ENCODE measurements at regions not wholly inside any gene's neighbourhood (a gene's known extent, or its start where the extent isn't known, plus 50 kb on each side); places are given as distances from the start of the nearest gene placed in this dataset.

GRCh38 chrX:137366018-137366633 is 199.8 kb upstream of the ZIC3 start:
- intact Hi-C loops (cut with DNase I, micrococcal nuclease) = no loop called here
- H3K4me1 Mint-ChIP-seq = no peaks in the 10 kb centered on the region
- ChIA-PET POLR2A (no interaction called here), CTCF (no interaction called here)
- H3K36me3 Mint-ChIP-seq (ENCODE audit: low read depth) = no peaks in the 10 kb centered on the region
- ATAC-seq = no peak
- H3K4me3 Mint-ChIP-seq = no peak overlapping the region
- H3K27ac Mint-ChIP-seq = no peak overlapping the region
- DNase-seq = no peak
- no peaks in the 10 kb centered on the region for H3K27me3 Mint-ChIP-seq
- no peaks in the 10 kb centered on the region for H3K9me3 Mint-ChIP-seq (ENCODE audit: low read depth)

- Mint-ChIP-seq H3K27ac (no peak overlapping the region), H3K4me3 (no peak overlapping the region), H3K4me1 (no peaks in the 10 kb centered on the region), H3K9me3 (ENCODE audit: low read depth) (no peaks in the 10 kb centered on the region), H3K36me3 (ENCODE audit: low read depth) (no peaks in the 10 kb centered on the region), H3K27me3 (no peaks in the 10 kb centered on the region)
- DNase-seq (no peak), ATAC-seq (no peak)
- ChIA-PET POLR2A (no interaction called here), CTCF (no interaction called here)
- intact Hi-C loops (cut with DNase I, micrococcal nuclease) = no loop called here
Observed at GRCh38 chrX:137363559-137363958, 202.4 kb upstream of the ZIC3 start.

- DNase-seq (no peak), ATAC-seq (no peak)
- ChIA-PET POLR2A (no interaction called here), CTCF (no interaction called here)
- Mint-ChIP-seq H3K4me3 (no peak overlapping the region), H3K27me3 (no peaks in the 10 kb centered on the region), H3K4me1 (no peaks in the 10 kb centered on the region), H3K27ac (no peak overlapping the region), H3K9me3 (ENCODE audit: low read depth) (no peaks in the 10 kb centered on the region), H3K36me3 (ENCODE audit: low read depth) (no peaks in the 10 kb centered on the region)
- intact Hi-C loops (cut with DNase I, micrococcal nuclease) = no loop called here
Observed at GRCh38 chrX:137362583-137362982, 203.3 kb upstream of the ZIC3 start.

- ChIA-PET POLR2A (no interaction called here), CTCF (interaction anchor here (0.6 kb wide), 1 partner anchor 99 kb away, joined by 3 read pairs; no protein-coding TSS in a partner anchor)
- Mint-ChIP-seq H3K36me3 (ENCODE audit: low read depth) (no peaks in the 10 kb centered on the region), H3K27me3 (no peaks in the 10 kb centered on the region), H3K4me3 (no peak overlapping the region), H3K27ac (no peak overlapping the region), H3K9me3 (ENCODE audit: low read depth) (no peaks in the 10 kb centered on the region), H3K4me1 (peaks cover 5% of the 10 kb centered on the region)
- DNase-seq (no peak), ATAC-seq (no peak)
- intact Hi-C loops (cut with DNase I, micrococcal nuclease) = no loop called here
Observed at GRCh38 chrX:137354851-137355250, 211.1 kb upstream of the ZIC3 start.

GRCh38 chrX:137353404-137353803 is 212.5 kb upstream of the ZIC3 start:
- intact Hi-C loops (cut with DNase I, micrococcal nuclease) = no loop called here
- ChIA-PET POLR2A (no interaction called here), CTCF (no interaction called here)
- Mint-ChIP-seq H3K4me3 (no peak overlapping the region), H3K27me3 (no peaks in the 10 kb centered on the region), H3K27ac (no peak overlapping the region), H3K9me3 (ENCODE audit: low read depth) (no peaks in the 10 kb centered on the region), H3K4me1 (peaks cover 5% of the 10 kb centered on the region), H3K36me3 (ENCODE audit: low read depth) (no peaks in the 10 kb centered on the region)
- ATAC-seq (no peak), DNase-seq (no peak)

- DNase-seq = no peak
- CTCF ChIA-PET = no interaction called here
- POLR2A ChIA-PET = no interaction called here
- Mint-ChIP-seq H3K27me3 (no peaks in the 10 kb centered on the region), H3K4me3 (no peak overlapping the region), H3K36me3 (ENCODE audit: low read depth) (no peaks in the 10 kb centered on the region), H3K27ac (no peak overlapping the region), H3K9me3 (ENCODE audit: low read depth) (no peaks in the 10 kb centered on the region), H3K4me1 (peaks cover 5% of the 10 kb centered on the region)
- intact Hi-C loops (cut with DNase I, micrococcal nuclease) = no loop called here
- no peak for ATAC-seq
Observed at GRCh38 chrX:137352101-137352660, 213.7 kb upstream of the ZIC3 start.

- no peak overlapping the region for H3K4me3 Mint-ChIP-seq
- peaks cover 4% of the 10 kb centered on the region for H3K27me3 Mint-ChIP-seq
- H3K4me1 Mint-ChIP-seq = no peaks in the 10 kb centered on the region
- no peaks in the 10 kb centered on the region for H3K9me3 Mint-ChIP-seq (ENCODE audit: low read depth)
- no peak overlapping the region for H3K27ac Mint-ChIP-seq
- ChIA-PET POLR2A (no interaction called here), CTCF (no interaction called here)
- no peaks in the 10 kb centered on the region for H3K36me3 Mint-ChIP-seq (ENCODE audit: low read depth)
- intact Hi-C loops (cut with DNase I, micrococcal nuclease) = no loop called here
- DNase-seq = no peak
- ATAC-seq = no peak
Observed at GRCh38 chrX:137342969-137343368, 223.0 kb upstream of the ZIC3 start.

- CTCF ChIA-PET = no interaction called here
- Mint-ChIP-seq H3K9me3 (ENCODE audit: low read depth) (peaks cover 2% of the 10 kb centered on the region), H3K4me1 (no peaks in the 10 kb centered on the region), H3K27ac (no peak overlapping the region), H3K4me3 (no peak overlapping the region), H3K27me3 (no peaks in the 10 kb centered on the region), H3K36me3 (ENCODE audit: low read depth) (no peaks in the 10 kb centered on the region)
- DNase-seq (peak; percentile 30), ATAC-seq (peak; percentile 83)
- POLR2A ChIA-PET = no interaction called here
- intact Hi-C loops (cut with DNase I, micrococcal nuclease) = no loop called here
Observed at GRCh38 chrX:137313627-137314026, 252.3 kb upstream of the ZIC3 start.

- Mint-ChIP-seq H3K4me3 (no peak overlapping the region), H3K4me1 (no peaks in the 10 kb centered on the region), H3K27ac (no peak overlapping the region), H3K9me3 (ENCODE audit: low read depth) (no peaks in the 10 kb centered on the region), H3K27me3 (no peaks in the 10 kb centered on the region), H3K36me3 (ENCODE audit: low read depth) (no peaks in the 10 kb centered on the region)
- ChIA-PET POLR2A (no interaction called here), CTCF (no interaction called here)
- ATAC-seq = no peak
- DNase-seq = no peak
- intact Hi-C loops (cut with DNase I, micrococcal nuclease) = no loop called here
Observed at GRCh38 chrX:137305404-137305803, 260.5 kb upstream of the ZIC3 start.

GRCh38 chrX:137297167-137297566 is 263.4 kb upstream of the GPR101 start:
- no peak overlapping the region for H3K27ac Mint-ChIP-seq
- H3K4me3 Mint-ChIP-seq = no peak overlapping the region
- ChIA-PET POLR2A (no interaction called here), CTCF (interaction anchor here (0.7 kb wide), 1 partner anchor 67 kb away, joined by 3 read pairs; no protein-coding TSS in a partner anchor)
- H3K4me1 Mint-ChIP-seq = no peaks in the 10 kb centered on the region
- H3K36me3 Mint-ChIP-seq (ENCODE audit: low read depth) = no peaks in the 10 kb centered on the region
- H3K9me3 Mint-ChIP-seq (ENCODE audit: low read depth) = no peaks in the 10 kb centered on the region
- no peaks in the 10 kb centered on the region for H3K27me3 Mint-ChIP-seq
- ATAC-seq (no peak), DNase-seq (no peak)
- intact Hi-C loops (cut with DNase I, micrococcal nuclease) = no loop called here

GRCh38 chrX:137290011-137290410 is 256.2 kb upstream of the GPR101 start:
- H3K36me3 Mint-ChIP-seq (ENCODE audit: low read depth) = no peaks in the 10 kb centered on the region

GRCh38 chrX:137287191-137287590 is 253.4 kb upstream of the GPR101 start:
- no peak for ATAC-seq
- Mint-ChIP-seq H3K4me3 (no peak overlapping the region), H3K36me3 (ENCODE audit: low read depth) (no peaks in the 10 kb centered on the region), H3K9me3 (ENCODE audit: low read depth) (no peaks in the 10 kb centered on the region), H3K27me3 (no peaks in the 10 kb centered on the region), H3K27ac (no peak overlapping the region), H3K4me1 (no peaks in the 10 kb centered on the region)
- CTCF ChIA-PET = no interaction called here
- POLR2A ChIA-PET = no interaction called here
- intact Hi-C loops (cut with DNase I, micrococcal nuclease) = no loop called here
- no peak for DNase-seq

More at GRCh38 chrX:137290011-137290410, 256.2 kb upstream of the GPR101 start:
- no peak for DNase-seq
- POLR2A ChIA-PET = no interaction called here
- no peak for ATAC-seq
- no peaks in the 10 kb centered on the region for H3K27me3 Mint-ChIP-seq
- intact Hi-C loops (cut with DNase I, micrococcal nuclease) = no loop called here
- CTCF ChIA-PET = no interaction called here
- H3K27ac Mint-ChIP-seq = no peak overlapping the region
- H3K9me3 Mint-ChIP-seq (ENCODE audit: low read depth) = no peaks in the 10 kb centered on the region
- no peak overlapping the region for H3K4me3 Mint-ChIP-seq
- H3K4me1 Mint-ChIP-seq = no peaks in the 10 kb centered on the region

- no peaks in the 10 kb centered on the region for H3K4me1 Mint-ChIP-seq
- no peak overlapping the region for H3K4me3 Mint-ChIP-seq
- ChIA-PET CTCF (no interaction called here), POLR2A (no interaction called here)
- no peaks in the 10 kb centered on the region for H3K36me3 Mint-ChIP-seq (ENCODE audit: low read depth)
- no peak for ATAC-seq
- no peak overlapping the region for H3K27ac Mint-ChIP-seq
- no peaks in the 10 kb centered on the region for H3K9me3 Mint-ChIP-seq (ENCODE audit: low read depth)
- intact Hi-C loops (cut with DNase I, micrococcal nuclease) = no loop called here
- DNase-seq = no peak
- H3K27me3 Mint-ChIP-seq = no peaks in the 10 kb centered on the region
Observed at GRCh38 chrX:137286423-137286822, 252.6 kb upstream of the GPR101 start.
